ENCODE measurements at regions not wholly inside any gene's neighbourhood (a gene's known extent, or its start where the extent isn't known, plus 50 kb on each side); places are given as distances from the start of the nearest gene placed in this dataset.
"Not testable (repeated sequence)": the region's sequence is repeated elsewhere in the genome, so short reads cannot be mapped to it uniquely, and the experiment has no call there.

DNA sequence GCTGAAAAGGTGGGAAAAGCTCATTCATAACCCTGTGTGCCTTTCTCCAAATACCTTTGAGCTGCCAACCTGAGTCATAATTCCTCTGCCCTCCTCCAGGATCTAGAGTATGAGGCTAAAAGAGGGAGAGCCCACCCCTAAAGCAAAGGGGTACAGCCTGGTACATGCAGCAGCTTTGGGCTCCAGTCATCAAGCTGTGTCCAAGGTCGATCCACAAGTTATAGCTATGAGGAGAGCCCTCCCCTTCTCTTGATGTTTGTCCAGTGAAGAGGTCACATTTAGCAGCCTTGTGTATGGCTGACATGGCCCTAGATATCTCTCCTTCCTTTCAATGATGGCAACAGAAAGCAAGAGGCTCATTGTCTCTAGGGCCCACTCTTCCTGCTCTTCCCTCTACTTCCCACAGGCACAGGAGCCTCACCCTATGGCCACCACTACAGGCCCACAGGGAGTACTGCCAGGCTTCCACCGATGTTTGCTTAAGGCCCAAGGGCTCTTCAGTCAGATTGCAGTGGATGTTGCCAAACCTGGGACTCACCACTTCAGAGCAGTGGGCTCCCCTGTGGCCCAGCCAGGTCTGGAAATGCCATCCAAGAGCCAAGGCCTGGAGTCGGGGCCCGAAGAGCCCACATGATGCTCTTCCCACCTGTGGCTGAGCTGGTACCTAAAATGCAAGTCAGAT, 176.8 kb downstream of the CD83 start:
- DNase-seq = no peak

- not testable (repeated sequence) for DNase-seq
Observed at GRCh38 chr6:14296698-14297097, 179.1 kb downstream of the CD83 start.

GRCh38 chr6:14297118-14297517, 179.5 kb downstream of the CD83 start:
- not testable (repeated sequence) for DNase-seq

- DNase-seq = peak; percentile 80
Observed at GRCh38 chr6:14300189-14300588, 182.6 kb downstream of the CD83 start.

DNA sequence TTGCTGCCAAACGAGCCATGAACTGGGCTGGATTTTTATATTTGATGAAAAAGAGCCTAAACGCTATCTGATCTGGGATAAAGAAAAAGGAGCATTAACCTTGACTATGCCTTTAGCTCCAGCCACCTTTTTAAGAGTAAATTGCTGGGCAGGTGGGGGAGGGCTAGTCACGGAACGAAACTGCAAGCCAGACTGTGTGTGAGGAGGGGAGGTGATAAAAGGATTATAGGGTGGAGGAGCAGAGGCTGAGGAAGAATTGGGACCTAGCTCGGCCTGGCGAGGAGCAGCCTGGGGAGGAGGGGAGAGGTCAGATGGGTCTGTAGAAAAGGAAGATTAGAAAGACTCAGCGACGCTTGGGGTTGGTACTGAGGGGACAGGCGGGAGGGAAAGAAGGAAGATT, 183.1 kb downstream of the CD83 start:
- DNase-seq = not testable (repeated sequence)

DNA sequence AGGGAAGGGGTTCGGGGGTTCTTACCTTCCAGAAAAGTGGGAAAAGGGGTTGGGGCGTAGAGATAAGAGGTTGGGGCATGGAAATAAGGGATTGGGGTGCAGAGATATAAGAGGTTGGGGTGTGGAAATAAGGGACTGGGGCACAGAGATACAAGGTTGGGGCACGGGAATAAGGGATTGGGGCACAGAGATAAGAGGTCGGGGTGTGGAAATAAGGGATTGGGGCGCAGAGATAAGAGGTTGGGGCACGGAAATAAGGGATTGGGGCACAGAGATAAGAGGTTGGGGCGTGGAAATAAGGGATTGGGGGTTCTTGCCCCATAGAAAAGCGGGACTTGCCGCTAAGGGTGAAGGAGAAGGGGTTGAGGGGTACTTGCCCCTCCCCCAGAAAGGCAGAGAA, 183.9 kb downstream of the CD83 start:
- DNase-seq = not testable (repeated sequence)

DNA sequence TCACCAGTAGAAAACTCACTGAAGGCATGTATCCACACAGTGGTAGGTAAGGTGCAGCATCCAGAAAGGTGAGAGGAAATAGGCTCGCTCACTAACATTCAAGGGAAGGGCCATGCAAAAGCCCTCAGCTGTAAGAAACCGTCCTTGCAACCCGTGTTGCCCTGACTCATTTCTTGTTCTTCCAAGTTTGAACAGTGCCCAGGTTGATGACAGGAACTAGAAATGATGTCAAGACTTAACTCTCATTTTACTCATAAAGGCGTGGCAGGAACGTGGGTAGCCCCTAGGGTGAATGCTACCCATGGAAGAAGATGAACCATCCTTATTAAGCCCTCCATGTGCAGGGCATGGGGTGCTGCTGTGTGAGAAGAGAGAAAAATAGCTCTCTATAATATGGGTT, 187.6 kb downstream of the CD83 start:
- DNase-seq = no peak

GRCh38 chr6:14305624-14306023, 188.1 kb downstream of the CD83 start:
- no peak for DNase-seq

GRCh38 chr6:14306151-14306906, 188.8 kb downstream of the CD83 start:
- DNase-seq = no peak

DNA sequence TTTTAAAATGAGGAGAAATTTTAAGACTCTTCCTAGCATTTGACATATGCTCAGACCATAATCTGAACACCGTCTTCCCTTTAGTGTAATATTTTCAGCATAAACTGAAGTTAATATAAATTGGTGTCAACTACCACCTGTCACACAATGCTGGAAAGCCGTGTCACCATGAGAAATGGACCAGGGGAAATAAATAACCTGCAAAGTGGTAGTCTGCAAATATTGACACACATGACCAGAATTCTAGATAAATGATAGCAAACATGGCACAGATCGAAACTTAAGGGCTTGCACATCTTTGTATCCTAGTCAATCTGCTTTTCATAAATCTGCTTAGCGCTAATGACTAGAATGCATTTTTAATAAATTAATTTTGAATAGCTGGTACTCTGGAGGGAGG, 191.9 kb downstream of the CD83 start:
- DNase-seq = no peak

- no peak for DNase-seq
Observed at GRCh38 chr6:14309951-14310445, 192.4 kb downstream of the CD83 start.

GRCh38 chr6:14310960-14311359, 193.4 kb downstream of the CD83 start:
- no peak for DNase-seq

DNA sequence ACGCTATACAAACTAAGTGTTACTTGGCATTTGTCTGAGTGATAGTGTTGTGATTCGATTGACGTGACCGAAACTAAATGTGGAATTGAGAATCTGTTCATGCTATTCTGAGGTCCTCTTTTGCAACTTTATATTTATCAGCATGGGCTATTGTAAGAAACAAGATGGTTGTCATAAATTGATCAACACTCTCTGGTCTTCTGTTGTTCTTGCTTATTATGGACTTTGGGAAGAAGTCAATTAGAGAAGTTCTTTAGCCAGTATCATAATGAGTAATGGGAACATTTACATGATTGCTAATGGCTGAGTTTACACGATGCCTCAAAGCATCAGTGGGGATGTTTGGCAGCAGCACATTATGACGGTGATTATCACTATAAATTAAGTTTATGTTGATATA, 195.0 kb downstream of the CD83 start:
- DNase-seq = no peak

- no peak for DNase-seq
Observed at GRCh38 chr6:14313248-14313647, 195.7 kb downstream of the CD83 start.

DNA sequence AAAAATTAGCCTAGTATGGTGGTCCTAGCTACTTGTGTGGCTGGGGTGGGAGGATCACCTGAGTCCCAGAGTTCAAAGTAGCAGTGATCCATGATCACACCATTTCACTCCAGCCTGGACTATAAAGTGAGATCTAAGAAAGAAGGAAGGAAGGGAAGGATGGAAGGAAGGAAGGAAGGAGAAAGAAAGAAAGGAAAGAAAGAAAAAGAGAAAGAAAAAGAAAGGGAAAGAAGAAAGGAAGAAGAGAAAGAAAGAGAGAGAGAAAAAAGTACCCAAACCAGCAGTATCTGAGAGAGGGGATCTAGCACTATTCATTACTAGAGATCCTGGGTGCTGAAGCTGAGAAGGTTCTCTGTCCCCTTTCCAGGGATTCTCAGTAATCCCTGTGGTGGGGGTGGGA, 197.8 kb downstream of the CD83 start:
- no peak for DNase-seq

- no peak for DNase-seq
Observed at GRCh38 chr6:14316651-14317386, 199.2 kb downstream of the CD83 start.

DNA sequence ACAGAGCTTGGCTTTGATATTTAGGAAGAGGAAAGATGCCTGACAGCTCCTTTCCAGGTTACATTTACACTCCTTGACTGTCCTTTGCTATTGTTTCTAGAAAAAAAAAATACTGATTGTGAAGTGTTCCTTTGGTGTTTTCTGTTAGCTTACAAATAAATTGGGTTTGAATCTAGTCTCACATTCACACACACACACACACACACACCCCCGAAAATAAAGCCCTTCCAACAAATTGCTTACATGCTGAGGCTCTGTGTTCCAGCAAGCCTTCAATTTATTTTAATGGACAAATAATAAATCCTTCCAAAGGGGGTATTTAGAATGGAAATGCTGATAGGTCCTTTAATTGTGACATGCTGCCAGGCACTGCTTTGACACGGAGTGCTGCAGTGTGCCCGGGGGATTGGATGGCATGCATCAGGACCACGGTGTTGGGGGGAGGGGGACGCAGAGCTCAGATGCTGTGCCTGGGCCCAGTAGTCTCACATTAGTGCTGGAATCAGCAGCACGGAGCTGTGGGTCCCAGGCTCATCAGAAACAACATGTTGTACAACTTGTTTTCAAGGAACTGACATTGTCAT, 199.9 kb downstream of the CD83 start:
- DNase-seq = no peak

DNA sequence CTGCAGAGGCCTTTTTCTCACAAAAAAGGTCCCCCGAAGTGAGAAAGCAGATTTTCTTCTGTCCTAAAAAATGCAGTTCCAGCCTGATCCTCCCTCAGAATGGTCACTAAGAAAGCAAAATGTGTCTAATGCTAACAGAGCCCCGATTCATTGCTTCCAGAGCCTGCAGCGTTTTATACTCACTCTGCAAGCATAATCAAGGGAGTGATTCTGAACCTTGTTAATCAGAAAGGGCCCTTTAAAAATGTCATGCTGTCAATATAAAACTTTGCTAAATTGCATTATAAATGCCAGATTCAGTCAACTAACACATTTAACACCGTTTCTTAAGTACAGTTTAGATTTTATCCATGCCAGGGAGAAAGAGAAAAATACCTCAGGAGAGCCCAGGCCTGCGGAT, 202.8 kb downstream of the CD83 start:
- DNase-seq = no peak

DNA sequence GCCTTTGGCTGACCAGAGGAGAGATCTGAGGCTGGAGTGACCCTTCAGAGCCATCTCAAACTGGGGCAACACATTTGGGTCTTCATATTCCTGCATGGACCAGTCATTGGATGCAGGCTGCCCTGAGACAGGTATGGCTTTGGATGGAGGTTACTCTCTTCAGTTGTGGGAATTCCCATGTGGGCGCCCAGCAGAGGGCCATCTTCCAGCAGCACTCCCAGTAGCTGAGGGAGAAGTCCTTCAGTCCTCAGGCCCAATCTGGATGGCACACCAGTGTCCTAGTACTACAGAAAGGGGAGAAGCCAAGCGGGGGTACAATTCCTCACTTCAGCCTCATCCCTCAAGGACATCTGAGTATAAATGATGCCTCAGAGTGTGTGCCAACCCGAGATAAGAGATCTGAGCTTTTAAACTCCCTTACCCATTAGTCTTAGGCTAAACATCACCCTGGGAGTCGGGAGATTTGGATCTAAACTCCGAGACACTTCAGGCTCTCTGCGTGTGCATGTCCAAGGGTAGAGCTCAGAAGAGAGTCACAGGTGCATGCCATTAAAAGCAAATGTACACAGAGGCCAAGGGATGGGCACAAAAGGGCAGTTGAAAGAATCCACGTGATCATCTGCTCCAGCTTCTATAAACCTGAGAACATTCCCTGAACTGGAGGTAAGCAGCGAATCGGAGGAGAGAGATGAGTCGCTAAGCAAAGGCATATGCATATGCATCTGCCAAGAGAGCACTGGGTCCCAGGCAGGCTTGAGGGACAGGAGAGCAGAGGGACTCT, 204.6 kb downstream of the CD83 start:
- no peak for DNase-seq

GRCh38 chr6:14322841-14323240, 205.3 kb downstream of the CD83 start:
- no peak for DNase-seq

DNA sequence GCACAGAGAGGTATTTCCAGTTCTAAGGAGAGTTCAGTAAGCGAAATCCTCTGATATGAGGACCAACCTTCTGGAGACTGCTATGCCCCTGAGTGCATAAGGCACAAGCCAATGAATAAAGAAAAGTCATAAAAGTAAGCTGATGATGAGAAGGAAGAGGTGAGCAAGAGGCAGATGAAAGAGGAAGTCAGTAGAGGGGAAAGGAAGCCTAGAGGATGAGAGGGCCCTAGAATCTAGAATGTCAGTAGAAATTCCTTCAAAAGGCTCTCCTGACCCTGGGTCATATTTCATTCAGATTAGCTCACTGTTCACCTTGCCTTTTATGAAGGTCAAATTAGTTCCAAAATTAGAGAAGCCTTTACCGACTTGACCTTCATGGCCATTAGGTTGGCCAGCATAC, 209.2 kb downstream of the CD83 start:
- DNase-seq = no peak

DNA sequence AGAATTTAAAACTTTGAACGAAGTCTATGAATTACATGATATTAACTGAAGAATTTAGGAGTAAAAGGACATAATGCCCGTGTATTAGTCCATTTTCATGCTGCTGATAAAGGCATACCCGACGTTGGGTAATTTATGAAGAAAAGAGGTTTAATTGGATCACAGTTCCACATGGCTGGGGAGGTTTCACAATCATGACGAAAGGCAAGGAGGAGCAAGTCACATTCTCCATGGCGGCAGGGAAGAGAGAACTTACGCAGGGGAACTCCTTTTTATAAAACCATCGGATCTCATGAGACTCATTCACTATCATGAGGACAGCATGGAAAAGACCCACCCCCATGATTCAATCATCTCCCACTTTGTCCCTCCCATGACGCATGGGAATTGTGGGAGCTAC, 210.6 kb downstream of the CD83 start:
- no peak for DNase-seq
